Fibroblast of villous mesenchyme (primary cell): ENCODE measurements at regions not wholly inside any gene's neighbourhood (a gene's known extent, or its start where the extent isn't known, plus 50 kb on each side); places are given as distances from the start of the nearest gene placed in this dataset.

Experiments used
- DNase-seq: peaks from one replicate; pipeline ENCODE4 v3.0.0-alpha.2; 2010; ENCODE audit warnings: low read depth
- H3K4me3 ChIP-seq: 2 replicates; pipeline ENCODE4 v1.5.1; 2011; ENCODE audit warnings: low read depth, mild to moderate bottlenecking, low read length
- CTCF ChIP-seq: IDR thresholded peaks from 2 replicates; pipeline ENCODE4 v1.5.1; 2012; ENCODE audit warnings: low read depth, mild to moderate bottlenecking, low read length; ENCODE audit not compliant: insufficient read depth

- H3K4me3 ChIP-seq, result no peak overlapping the region
- DNase-seq, result no peak
- TF ChIP-seq CTCF, result no peak
These were observed 124.9 kb upstream of the UBL3 start for GRCh38 chr13:29975283-29975682.

- no peak overlapping the region for H3K4me3 ChIP-seq
- peak; percentile 42 for DNase-seq
- no peak for TF ChIP-seq CTCF
These were observed 118.9 kb upstream of the UBL3 start for GRCh38 chr13:29969286-29969685.

GRCh38 chr13:29964181-29964845 lies 113.9 kb upstream of the UBL3 start:
- TF ChIP-seq CTCF, result no peak
- H3K4me3 ChIP-seq, result no peak overlapping the region
- DNase-seq, result no peak

GRCh38 chr13:29963089-29963488 lies 112.7 kb upstream of the UBL3 start:
- no peak overlapping the region for H3K4me3 ChIP-seq
- TF ChIP-seq CTCF, result no peak
- DNase-seq, result no peak

GRCh38 chr13:29961036-29961670 lies 110.7 kb upstream of the UBL3 start:
- DNase-seq, result no peak
- H3K4me3 ChIP-seq, result no peak overlapping the region
- no peak for TF ChIP-seq CTCF

GRCh38 chr13:29959603-29960002 lies 109.2 kb upstream of the UBL3 start:
- TF ChIP-seq CTCF, result no peak
- no peak overlapping the region for H3K4me3 ChIP-seq
- no peak for DNase-seq
